Uterus (tissue), 2 donors: ENCODE measurements at regions not wholly inside any gene's neighbourhood (a gene's known extent, or its start where the extent isn't known, plus 50 kb on each side); places are given as distances from the start of the nearest gene placed in this dataset.

ENCODE experiments used
- POLR2A ChIP-seq, 2 donors: fragments of 450-650 bp; IDR thresholded peaks; one replicate each; pipeline ENCODE4 v1.6.1; 2016; ENCODE audit warnings: antibody characterized with exemption in 2 of 2, mild to moderate bottlenecking in 1 of 2, moderate library complexity in 1 of 2
- TF ChIP-seq, protein P1 (sequence below), 4 experiments: fragments of 200-600 bp in 2 of 4; fragments of 450-650 bp in 2 of 4; sonication (generic) in 2 of 4; IDR thresholded peaks; one replicate each; pipeline ENCODE4 v1.5.1; 2016 to 2019; ENCODE audit warnings: antibody characterized with exemption in 4 of 4, mild to moderate bottlenecking in 2 of 4, moderate library complexity in 1 of 4

- TF ChIP-seq, protein P1, sequence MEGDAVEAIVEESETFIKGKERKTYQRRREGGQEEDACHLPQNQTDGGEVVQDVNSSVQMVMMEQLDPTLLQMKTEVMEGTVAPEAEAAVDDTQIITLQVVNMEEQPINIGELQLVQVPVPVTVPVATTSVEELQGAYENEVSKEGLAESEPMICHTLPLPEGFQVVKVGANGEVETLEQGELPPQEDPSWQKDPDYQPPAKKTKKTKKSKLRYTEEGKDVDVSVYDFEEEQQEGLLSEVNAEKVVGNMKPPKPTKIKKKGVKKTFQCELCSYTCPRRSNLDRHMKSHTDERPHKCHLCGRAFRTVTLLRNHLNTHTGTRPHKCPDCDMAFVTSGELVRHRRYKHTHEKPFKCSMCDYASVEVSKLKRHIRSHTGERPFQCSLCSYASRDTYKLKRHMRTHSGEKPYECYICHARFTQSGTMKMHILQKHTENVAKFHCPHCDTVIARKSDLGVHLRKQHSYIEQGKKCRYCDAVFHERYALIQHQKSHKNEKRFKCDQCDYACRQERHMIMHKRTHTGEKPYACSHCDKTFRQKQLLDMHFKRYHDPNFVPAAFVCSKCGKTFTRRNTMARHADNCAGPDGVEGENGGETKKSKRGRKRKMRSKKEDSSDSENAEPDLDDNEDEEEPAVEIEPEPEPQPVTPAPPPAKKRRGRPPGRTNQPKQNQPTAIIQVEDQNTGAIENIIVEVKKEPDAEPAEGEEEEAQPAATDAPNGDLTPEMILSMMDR (IDR thresholded peaks at IDR 0.05): no peak
- TF ChIP-seq POLR2A (IDR thresholded peaks at IDR 0.05): no peak
These were observed 185.8 kb upstream of the TSHZ3 start for GRCh38 chr19:31534786-31535657.
